ENCODE measurements at regions not wholly inside any gene's neighbourhood (a gene's known extent, or its start where the extent isn't known, plus 50 kb on each side); places are given as distances from the start of the nearest gene placed in this dataset.

- DNase-seq: no peak
- TF ChIP-seq CTCF (IDR thresholded peaks at IDR 0.05; ENCODE audit: partially characterized antibody, unreplicated experiment): no peak
- peaks cover 14% of the 10 kb centered on the region for H3K4me1 Mint-ChIP-seq (ENCODE audit: low read depth, unreplicated experiment)
- H3K4me3 Mint-ChIP-seq (ENCODE audit: unreplicated experiment): no peak overlapping the region
- no peaks in the 10 kb centered on the region for H3K36me3 Mint-ChIP-seq (ENCODE audit: unreplicated experiment)
- H3K9me3 Mint-ChIP-seq (ENCODE audit: unreplicated experiment): peaks cover 3% of the 10 kb centered on the region
- H3K27me3 Mint-ChIP-seq (ENCODE audit: unreplicated experiment): peaks cover 2% of the 10 kb centered on the region
- no peak overlapping the region for H3K27ac Mint-ChIP-seq (ENCODE audit: unreplicated experiment)
Measured at GRCh38 chr12:94736004-94736403, 85.6 kb upstream of the TMCC3 start.

GRCh38 chr12:94733727-94734126 is 83.4 kb upstream of the TMCC3 start:
- no peak overlapping the region for H3K27ac Mint-ChIP-seq (ENCODE audit: unreplicated experiment)
- no peak for DNase-seq
- H3K4me3 Mint-ChIP-seq (ENCODE audit: unreplicated experiment): no peak overlapping the region
- TF ChIP-seq CTCF (IDR thresholded peaks at IDR 0.05; ENCODE audit: partially characterized antibody, unreplicated experiment): no peak
- H3K36me3 Mint-ChIP-seq (ENCODE audit: unreplicated experiment): peaks cover 9% of the 10 kb centered on the region
- peaks cover 4% of the 10 kb centered on the region for H3K27me3 Mint-ChIP-seq (ENCODE audit: unreplicated experiment)
- peaks cover 19% of the 10 kb centered on the region for H3K4me1 Mint-ChIP-seq (ENCODE audit: low read depth, unreplicated experiment)
- peaks cover 8% of the 10 kb centered on the region for H3K9me3 Mint-ChIP-seq (ENCODE audit: unreplicated experiment)

GRCh38 chr12:94732367-94732990 is 82.1 kb upstream of the TMCC3 start:
- Mint-ChIP-seq H3K9me3 (ENCODE audit: unreplicated experiment) (peaks cover 10% of the 10 kb centered on the region), H3K27ac (ENCODE audit: unreplicated experiment) (no peak overlapping the region), H3K36me3 (ENCODE audit: unreplicated experiment) (peaks cover 9% of the 10 kb centered on the region), H3K4me3 (ENCODE audit: unreplicated experiment) (no peak overlapping the region), H3K4me1 (ENCODE audit: low read depth, unreplicated experiment) (peaks cover 19% of the 10 kb centered on the region), H3K27me3 (ENCODE audit: unreplicated experiment) (peaks cover 4% of the 10 kb centered on the region)
- no peak for TF ChIP-seq CTCF (IDR thresholded peaks at IDR 0.05; ENCODE audit: partially characterized antibody, unreplicated experiment)
- DNase-seq: no peak

- no peak for TF ChIP-seq CTCF (IDR thresholded peaks at IDR 0.05; ENCODE audit: partially characterized antibody, unreplicated experiment)
- Mint-ChIP-seq H3K27me3 (ENCODE audit: unreplicated experiment) (peaks cover 4% of the 10 kb centered on the region), H3K27ac (ENCODE audit: unreplicated experiment) (no peak overlapping the region), H3K4me1 (ENCODE audit: low read depth, unreplicated experiment) (peaks cover 19% of the 10 kb centered on the region), H3K9me3 (ENCODE audit: unreplicated experiment) (peaks cover 10% of the 10 kb centered on the region), H3K4me3 (ENCODE audit: unreplicated experiment) (peak overlapping the region; percentile 12), H3K36me3 (ENCODE audit: unreplicated experiment) (peaks cover 9% of the 10 kb centered on the region)
- DNase-seq: no peak
Measured at GRCh38 chr12:94731733-94732360, 81.5 kb upstream of the TMCC3 start.

- DNase-seq: no peak
- no peak for TF ChIP-seq CTCF (IDR thresholded peaks at IDR 0.05; ENCODE audit: partially characterized antibody, unreplicated experiment)
- Mint-ChIP-seq H3K27me3 (ENCODE audit: unreplicated experiment) (peaks cover 4% of the 10 kb centered on the region), H3K27ac (ENCODE audit: unreplicated experiment) (peak overlapping the region; percentile 88), H3K36me3 (ENCODE audit: unreplicated experiment) (peaks cover 9% of the 10 kb centered on the region), H3K9me3 (ENCODE audit: unreplicated experiment) (peaks cover 10% of the 10 kb centered on the region), H3K4me3 (ENCODE audit: unreplicated experiment) (peak overlapping the region; percentile 10), H3K4me1 (ENCODE audit: low read depth, unreplicated experiment) (peaks cover 22% of the 10 kb centered on the region)
Measured at GRCh38 chr12:94730847-94731246, 80.5 kb upstream of the TMCC3 start.
